Cerebellar nuclear complex (tissue), 1 donor: ENCODE measurements at regions not wholly inside any gene's neighbourhood (a gene's known extent, or its start where the extent isn't known, plus 50 kb on each side); places are given as distances from the start of the nearest gene placed in this dataset.

ENCODE experiments used
- DNase-seq, 2 experiments: peaks; one replicate each; lab custom pipeline; 2025; lab: John Stamatoyannopoulos, UW

DNA sequence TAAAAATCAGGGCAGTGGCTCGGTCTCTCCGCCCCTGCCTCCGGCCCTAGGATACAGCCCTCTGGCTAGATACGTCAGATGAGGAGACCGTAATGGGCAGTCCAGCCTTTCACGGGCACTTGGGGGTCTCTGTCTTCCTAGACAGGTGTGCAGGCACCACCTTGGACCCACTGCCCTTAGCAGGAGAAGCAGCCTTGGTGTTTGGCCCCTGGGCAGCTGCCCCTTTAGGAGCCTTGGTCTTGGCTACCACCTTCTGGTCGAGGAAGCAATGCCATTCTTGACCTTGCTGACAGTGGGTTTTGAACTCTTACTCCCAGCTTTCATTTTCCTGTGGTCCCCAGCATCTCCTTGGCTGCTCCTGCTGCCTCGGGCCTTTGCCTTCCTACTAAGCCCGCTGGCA, 149.7 kb upstream of the FRMD4B start:
- DNase-seq, result no peak

DNA sequence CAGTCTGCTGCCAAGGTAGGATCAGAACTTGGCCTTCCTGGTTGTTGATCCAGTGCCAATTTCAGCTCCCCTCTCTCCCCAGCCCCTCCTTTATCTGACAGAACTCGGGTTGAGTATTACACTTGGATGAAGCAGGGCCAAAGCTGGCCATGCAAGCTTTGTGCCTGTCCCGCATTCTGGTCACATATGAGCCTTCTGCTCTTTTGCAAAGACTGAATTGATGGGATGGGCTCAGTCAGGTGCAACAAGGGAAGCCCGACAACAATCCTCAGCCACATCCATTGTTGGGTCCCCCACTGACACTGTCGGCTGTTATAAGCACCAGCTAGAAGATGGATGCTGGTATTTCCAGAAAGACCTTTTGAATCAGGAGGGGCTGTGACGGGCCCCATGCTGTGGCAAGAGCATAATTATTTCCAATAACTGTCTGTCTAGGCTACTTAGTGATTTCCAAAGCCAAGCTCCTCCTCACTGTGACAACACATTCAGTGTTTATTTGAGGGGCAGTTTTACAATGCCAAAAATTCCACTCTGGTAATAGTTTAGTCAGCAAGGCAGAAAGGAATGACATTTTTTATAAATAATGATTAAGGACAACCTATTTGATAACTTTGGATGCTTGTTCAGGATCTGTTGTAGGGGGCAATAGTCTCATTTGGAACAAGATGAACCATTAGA, 146.8 kb upstream of the FRMD4B start:
- no peak for DNase-seq

GRCh38 chr3:69531576-69532546, 146.0 kb upstream of the FRMD4B start:
- DNase-seq, result no peak

DNA sequence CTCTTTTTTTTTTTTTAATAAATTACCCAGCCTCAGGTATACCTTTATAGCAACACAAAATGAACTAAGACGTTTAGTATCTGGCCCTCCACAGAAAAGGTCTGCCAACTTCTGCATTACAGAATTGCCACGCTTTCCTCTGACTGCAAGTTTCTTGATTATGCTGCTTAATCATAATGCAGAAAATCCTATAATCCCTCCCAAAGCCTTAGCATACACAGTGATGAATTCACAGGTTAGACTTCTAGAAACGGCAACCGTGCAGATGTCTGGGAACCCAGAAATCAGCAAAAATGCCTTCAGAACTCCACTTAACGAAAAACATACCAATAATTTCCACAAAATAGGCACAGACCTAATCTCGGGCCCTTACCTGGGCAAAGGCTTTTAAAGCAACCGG, 144.7 kb upstream of the FRMD4B start:
- DNase-seq, result no peak

DNA sequence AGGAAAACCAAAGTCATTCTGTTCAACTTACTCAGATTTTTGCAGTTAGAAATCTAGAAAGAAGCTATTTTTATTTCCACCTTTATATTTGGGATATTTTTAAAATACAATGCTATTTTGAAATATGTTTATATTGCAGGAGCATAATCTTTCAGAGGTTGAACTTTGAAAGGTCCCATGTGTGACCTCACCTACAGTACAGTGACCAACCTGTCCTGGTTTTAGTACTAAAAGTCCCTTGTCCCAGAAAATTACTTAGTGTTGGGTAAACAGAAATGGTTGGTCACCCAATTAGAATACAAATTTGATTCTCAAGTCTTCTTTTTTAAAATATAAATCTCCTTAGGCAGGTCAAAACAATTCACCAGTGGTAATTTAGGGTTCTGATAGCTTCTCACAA, 141.6 kb upstream of the FRMD4B start:
- DNase-seq, result no peak

DNA sequence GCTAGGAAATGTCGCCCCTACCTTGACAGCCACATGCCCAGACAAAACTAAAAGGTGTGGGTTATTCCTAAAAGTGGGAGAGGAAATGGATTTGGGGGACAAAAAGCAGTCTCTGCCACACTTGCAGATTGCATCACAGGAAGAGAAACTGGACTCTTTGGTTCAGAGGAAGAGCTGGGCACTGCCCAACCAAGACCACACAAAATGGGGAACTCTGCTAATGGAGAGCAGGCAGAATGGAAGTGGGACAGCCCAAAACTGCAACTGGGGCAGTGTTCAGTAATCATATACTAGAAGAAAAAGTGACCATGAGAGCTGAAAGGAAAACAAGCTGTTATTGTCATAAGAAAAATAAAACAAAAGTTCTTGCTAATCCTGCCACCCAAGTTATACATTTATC, 138.9 kb upstream of the FRMD4B start:
- no peak for DNase-seq

- no peak for DNase-seq
Observed at GRCh38 chr3:69521286-69521685, 135.4 kb upstream of the FRMD4B start.

- DNase-seq, result no peak
Observed at GRCh38 chr3:69511361-69511760, 125.5 kb upstream of the FRMD4B start.

DNA sequence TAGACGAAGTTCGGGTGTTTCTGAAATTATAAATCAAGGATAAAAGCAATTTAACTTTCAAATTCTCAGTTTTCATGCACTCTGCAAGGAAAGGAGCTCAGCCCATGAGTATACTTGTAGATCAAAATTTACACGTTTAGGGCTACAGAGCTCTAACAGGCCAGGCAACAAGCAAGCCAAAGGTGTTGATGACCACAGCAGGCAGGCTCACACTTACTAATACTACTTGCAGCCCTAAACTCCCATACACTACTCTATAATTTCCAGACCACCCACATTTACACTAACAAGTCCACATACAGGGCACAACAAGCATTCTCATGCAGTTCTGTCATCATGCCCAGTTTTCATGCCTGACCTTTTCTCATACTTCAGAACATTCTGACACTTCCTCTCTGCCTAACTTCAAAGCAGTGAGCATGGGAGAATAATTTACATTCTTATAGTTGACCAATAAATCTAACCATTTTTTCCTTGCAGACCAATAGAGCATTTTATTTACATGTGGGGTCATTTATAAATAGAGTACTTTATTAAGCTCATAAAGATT, 124.7 kb upstream of the FRMD4B start:
- no peak for DNase-seq

DNA sequence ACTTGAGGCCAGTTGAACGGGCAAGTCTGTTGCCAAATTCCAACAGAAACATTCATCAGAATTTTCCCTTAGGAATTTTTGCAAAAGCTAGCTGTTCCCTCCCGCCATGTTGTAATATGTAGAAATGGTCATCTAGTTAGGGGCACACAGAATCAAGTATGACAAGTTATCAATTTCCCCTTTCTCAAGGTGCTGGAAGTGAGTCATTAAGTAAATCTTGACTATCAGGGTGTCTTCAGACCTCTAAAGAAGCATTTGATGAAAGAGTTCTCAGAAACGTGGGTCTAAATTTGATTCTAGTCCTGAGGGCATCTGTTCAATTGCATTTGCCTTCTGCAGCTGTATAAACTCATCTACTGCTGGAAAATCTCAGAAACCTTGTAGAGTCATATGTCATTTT, 123.4 kb upstream of the FRMD4B start:
- DNase-seq, result no peak

DNA sequence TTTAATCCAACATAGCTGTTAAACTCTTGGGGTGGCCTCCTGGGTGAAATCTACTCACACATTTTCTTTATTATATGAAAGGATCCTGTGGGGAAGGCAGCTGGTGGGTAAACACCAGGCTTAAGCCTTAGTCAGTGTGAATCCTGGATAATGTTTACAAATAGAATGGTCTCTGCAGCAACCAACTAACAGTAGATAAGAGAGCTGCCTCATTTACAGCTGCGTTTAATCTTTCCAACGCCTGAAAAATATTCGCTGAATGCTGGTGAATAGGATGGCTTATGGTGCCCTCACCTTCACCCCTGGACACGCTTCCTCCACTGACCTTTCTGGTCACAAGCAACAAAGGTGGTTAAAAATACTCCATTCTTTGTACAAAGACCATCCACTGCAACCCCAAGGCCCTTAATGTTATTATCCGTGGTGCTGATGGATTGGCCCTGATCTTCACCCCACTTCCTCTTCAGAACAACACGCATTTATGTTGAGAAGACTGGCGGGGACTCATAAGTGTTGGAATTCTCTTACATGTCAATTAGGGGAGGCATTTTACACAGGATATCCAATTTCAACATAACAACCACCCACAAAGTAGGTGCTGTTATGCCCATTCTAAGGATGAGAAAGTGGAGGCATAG, 120.0 kb upstream of the FRMD4B start:
- DNase-seq, result no peak

DNA sequence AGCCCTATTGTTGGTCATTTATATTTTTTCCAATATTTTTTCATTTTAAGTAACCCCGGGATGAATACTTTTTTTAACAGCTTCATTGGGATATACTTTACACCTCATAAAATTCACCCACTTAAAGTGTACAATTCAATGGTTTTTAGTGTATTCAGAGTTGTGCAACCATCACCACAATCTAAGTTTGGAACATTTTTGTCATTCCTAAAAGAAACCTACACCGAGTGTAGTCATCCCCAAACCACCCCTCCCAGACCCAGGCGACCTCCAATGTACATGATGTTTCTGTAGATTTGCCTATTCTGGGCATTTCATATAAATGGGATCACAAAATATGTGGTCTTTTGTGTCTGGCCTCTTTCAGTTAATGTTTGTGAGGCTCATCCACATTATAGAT, 118.3 kb upstream of the FRMD4B start:
- no peak for DNase-seq

GRCh38 chr3:69500604-69501003, 114.7 kb upstream of the FRMD4B start:
- no peak for DNase-seq

GRCh38 chr3:69499899-69500421, 114.1 kb upstream of the FRMD4B start:
- no peak for DNase-seq

DNA sequence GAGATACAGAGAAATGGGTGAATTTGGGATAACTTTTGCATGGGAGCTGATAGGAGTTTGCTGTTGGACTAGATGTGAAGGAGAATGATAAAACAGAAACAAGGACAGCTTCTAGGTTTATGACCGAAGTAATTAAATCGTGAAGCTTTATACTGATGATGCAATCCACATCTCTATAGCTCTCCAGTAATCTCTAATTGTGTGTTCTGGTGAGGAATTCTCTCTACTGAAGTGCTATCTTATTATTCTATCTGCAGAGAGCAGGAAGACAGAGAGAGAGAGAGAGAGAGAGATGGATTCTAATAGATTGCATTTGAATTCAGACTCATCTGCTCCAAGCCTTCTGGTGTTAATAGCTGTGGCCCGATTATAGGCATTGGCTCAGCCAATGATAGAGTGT, 113.5 kb upstream of the FRMD4B start:
- no peak for DNase-seq

DNA sequence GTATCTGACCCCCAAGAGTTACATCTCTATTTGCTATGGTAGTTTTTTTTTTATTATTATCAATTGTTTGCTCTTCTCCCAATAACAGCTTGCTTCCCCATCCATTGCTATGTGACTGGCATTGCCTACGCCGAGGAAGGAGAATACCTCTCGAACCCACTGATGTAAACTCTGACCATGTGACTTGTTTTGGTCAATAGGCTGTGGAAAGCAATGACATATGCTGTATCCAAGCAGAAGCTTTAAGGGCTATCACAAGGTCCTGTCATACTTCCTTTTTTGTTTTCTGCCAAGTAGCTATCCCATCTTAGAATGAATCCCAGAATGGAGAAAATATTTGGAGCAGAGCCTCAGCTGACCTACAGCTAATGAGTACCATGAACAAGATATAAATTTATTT, 111.0 kb upstream of the FRMD4B start:
- DNase-seq, result no peak

DNA sequence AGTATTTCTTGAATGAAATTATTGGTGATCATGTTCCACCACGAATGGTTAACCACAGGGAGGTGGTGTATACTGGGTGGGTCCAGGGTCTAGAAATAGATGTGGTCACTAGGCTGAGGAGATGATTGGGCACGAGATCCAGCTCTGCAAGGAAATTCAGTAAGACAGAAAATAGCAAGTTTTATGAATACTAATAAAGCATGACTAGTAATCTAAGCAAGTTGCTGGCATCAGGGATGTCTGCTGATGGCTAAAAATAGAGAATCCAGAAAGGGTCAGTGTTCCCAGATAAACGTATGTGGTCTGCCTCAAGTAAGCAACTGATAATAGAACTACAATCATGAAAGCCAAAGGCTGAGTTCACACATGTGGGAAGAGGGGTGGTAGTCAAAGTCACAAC, 108.3 kb upstream of the FRMD4B start:
- DNase-seq, result no peak

GRCh38 chr3:69493157-69493556, 107.3 kb upstream of the FRMD4B start:
- no peak for DNase-seq

DNA sequence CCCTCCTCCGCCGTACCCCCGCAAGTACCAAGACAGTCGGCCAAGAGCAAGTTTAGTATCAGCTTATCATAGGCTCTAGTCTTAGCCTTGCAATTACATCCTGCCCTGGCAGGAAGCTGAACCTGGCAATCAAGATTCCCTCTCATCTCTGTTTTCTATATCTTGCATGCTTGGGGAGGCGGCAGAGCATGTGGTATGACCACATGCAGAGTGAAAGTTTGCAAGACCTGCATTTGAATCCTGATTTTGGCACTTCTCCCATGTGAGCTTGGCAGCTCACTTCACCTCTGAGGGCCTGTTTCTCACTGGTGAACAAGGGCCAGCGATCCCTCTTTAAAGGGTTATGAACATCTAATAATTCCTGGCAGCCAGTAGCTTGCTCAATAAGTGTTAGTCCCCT, 106.1 kb upstream of the FRMD4B start:
- no peak for DNase-seq

GRCh38 chr3:69490971-69491370, 105.1 kb upstream of the FRMD4B start:
- DNase-seq, result no peak

DNA sequence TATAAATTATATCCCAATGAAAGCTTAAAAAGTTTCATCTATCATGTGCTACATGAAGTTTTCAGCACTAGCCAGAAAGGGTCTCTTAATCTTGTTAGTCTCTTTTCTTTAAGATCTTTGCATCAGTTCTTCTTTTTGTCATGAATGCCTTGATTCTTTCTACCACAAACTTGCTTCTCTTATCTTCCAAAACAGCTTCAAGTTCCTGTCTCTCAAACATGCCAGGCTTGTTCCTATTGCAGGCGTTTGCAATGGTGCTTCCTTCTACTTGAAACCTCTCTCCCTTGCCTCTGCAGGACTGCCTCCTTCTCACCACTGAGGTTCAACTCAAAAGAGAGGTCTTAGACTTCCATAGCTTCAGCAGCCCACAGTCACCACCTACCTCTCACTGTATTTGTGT, 104.3 kb upstream of the FRMD4B start:
- DNase-seq, result no peak

GRCh38 chr3:69488026-69488425, 102.1 kb upstream of the FRMD4B start:
- no peak for DNase-seq
